HS-5 (cell line): ENCODE measurements at regions not wholly inside any gene's neighbourhood (a gene's known extent, or its start where the extent isn't known, plus 50 kb on each side); places are given as distances from the start of the nearest gene placed in this dataset.
"Not testable (repeated sequence)": the region's sequence is repeated elsewhere in the genome, so short reads cannot be mapped to it uniquely, and the experiment has no call there.

Experiments
- DNase-seq: peaks from one replicate; pipeline ENCODE4 v3.0.0-alpha.2; 2012; ENCODE audit warnings: low read depth

DNA sequence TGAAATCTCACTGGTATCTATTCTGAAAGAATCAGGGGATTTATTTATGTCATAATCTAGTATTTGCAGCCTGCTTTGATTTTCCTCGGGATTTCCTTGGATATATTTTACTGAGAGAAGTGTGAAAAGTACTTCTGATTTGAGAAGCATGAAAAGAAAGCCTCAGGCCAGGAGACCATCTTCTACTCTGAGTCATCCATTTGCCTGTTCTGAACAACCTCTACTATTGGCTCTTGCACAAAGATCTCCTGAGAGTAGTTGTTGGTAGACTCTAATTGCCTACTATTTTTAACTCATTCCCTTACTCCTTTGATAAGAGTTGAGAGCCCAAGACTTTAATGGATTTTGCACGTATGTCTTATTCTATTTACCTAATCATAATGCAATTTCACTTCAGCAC is 318.9 kb downstream of the BCHE start:
- no peak for DNase-seq

DNA sequence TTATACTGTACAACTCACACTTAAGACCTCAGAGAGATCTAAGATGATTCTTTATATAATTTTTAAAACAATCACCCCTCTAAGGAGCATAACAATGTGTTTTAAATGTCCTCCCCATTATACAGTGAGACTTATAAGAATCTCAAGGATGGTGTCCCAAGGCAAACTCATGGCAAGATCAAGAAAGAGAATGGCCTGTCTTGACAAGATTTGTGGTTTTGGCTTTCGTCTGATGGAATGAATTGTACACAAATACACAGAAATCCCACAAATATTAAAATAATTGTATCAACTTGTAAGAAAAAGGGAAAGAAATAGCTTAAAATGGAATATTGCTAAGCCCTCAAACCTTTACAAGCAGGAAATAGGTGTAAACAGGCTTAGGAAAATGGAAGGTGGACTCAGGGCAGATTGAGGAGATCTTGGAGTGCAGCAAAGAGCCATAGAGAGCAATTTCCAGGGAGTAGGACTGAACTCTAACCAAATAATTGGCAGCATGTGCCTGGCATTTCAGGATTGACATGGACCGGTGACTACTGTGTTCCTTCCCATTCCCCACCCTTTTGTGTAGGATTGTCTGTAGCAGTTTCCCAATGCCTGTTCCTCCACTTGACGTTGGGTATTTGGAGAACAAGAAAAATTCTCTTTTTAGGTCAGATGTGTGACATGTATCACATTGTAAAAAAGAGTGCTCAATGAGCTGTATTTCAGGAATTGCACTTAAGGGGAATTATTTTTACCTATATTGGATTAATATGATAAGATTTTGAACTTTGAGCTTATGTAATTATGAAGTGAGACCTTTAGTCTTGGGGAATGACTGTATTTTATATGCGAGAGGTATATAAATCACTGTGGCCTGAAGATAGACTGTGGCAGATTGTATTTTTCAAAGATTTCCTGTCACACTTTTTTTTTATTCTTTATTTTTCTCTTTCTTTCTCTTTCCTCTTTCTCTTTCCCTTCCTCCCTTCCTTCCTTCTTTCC is 317.8 kb upstream of the SLITRK3 start:
- no peak for DNase-seq

DNA sequence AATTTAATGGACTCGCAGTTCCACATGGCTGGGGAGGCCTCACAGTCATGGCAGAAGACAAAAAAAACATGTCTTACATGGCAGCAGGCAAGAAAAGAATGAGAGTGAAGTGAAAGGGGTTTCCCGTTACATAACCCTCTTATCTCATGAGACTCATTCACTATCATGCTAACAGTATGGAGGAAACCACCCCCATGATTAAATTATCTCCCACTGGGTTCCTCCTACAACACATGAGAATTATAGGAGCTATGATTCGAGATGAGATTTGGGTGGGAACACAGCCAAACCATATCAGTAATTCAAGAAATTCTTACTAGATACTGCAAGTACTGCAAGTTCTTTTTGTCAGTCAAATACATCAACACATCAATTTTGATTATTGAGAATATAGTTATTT is 311.4 kb upstream of the SLITRK3 start:
- DNase-seq, result no peak

GRCh38 chr3:165507060-165507459 is 310.9 kb upstream of the SLITRK3 start:
- no peak for DNase-seq

DNA sequence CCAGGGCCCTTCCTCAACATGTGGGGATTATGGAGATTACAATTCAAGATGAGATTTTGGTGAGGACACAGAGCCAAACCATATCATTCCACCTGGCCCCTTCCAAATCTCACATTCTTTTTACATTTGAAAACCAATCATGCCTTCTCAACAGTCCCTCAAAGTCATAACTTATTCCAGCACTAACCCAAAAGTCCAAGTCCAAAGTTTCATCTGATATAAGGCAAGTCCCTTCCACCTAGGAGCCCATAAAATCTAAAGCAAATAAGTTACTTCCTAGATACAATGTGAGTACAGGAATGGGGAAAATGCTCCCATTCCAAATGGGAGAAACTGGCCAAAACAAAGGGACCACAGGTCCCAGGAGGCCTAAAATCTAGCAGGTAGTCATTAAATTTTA is 309.5 kb upstream of the SLITRK3 start:
- no peak for DNase-seq

DNA sequence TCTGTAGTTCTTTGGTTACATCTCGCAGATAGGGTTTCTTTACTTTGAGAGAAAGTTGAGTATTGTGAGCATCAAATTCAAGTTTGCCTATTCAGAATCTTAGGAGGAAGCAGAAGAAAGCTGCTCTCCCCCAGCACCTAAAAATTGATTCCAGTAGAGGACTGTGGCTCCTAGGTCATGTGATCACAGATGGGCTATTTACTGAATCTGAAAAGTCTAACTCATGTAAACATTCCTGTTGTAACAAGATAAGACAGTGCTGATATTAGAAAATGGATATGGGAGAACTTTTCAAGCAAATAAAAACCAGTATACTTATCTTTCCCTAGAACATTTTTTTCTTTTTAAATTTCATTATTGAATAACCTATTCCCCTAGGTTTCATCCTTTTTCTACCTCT is 308.4 kb upstream of the SLITRK3 start:
- DNase-seq, result no peak

GRCh38 chr3:165503825-165504224 is 307.6 kb upstream of the SLITRK3 start:
- no peak for DNase-seq

DNA sequence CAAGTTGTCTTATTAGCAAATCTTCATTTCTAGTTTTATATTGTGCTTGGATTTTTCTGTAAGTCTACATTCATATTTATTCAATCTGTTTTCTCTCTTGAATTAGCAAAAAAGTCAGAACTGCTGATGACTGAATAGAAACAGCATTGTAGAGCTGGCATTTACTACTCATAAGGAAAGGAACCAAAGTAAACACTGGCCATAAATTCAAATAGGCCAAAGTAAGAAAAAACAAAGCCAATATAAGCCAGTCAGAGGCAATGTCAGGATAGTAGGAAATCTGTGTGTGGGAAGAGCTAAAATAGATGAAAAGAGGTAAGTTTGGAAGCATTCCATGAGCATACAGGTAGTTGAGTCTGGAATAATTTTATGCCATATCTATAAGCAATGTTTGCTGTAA is 307.2 kb upstream of the SLITRK3 start:
- DNase-seq, result no peak

DNA sequence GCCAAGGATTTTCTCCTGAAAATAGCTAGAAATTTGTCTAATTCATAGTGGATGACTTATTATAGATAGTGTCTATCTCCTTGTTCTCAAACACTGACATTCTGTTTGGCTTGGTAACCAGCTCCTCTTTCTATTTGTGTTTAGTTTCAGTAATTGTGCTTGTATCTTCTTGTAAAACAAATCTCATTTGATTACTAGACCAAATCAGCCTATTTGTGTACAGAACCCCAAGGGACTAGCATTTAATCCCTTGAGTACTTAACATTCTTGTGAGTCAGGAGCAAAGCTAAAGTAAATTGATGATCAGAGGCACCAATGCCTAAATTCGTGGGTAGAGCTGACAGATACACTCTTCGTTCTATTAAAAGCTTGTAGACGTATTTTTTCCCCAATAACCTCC is 306.5 kb upstream of the SLITRK3 start:
- DNase-seq, result no peak

- not testable (repeated sequence) for DNase-seq
Measured at GRCh38 chr3:165498742-165499141, 302.6 kb upstream of the SLITRK3 start.

GRCh38 chr3:165491487-165491886 is 295.3 kb upstream of the SLITRK3 start:
- DNase-seq, result peak; percentile 51

- no peak for DNase-seq
Measured at GRCh38 chr3:165476399-165477060, 280.3 kb upstream of the SLITRK3 start.

DNA sequence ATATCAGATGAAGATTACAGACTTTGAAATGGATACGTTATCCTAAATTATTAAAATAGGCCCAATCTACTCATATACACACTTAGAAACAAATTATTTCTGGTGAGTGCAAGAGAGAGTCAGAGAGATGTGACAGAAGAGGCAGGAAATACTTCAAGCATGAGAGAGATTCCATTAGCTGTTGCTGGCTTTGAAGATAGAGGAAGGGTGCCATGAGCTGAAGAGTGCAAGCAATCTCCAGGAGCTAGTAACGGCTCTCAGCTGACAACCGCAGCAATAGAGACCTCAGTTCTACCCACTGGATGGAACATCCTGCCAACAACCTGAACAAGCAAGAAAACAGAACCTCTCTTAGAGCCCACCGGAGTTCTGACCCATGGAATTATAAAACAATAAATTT is 270.7 kb upstream of the SLITRK3 start:
- DNase-seq, result no peak

DNA sequence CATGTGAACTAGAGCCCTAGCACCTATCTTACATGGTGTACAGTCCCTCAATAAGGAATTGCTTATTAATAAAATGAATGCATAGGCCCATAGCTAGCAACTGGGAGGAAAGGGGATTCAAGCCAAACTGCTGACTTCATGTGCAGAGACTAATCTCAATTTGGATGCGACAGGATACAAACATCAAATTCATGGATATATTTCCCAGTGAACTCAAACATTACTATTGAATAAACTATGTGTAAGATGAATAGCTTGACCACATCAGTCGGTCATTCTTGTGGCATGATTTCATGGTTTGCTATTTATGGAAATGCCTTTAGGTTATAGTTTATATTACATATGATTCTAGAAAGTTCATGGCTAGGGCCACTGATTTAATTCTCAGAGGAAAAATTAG is 268.6 kb upstream of the SLITRK3 start:
- DNase-seq, result peak; percentile 82

GRCh38 chr3:165463531-165463930 is 267.3 kb upstream of the SLITRK3 start:
- peak; percentile 60 for DNase-seq

- no peak for DNase-seq
Measured at GRCh38 chr3:165462636-165463334, 266.6 kb upstream of the SLITRK3 start.

GRCh38 chr3:165459924-165460835 is 264.0 kb upstream of the SLITRK3 start:
- no peak for DNase-seq

DNA sequence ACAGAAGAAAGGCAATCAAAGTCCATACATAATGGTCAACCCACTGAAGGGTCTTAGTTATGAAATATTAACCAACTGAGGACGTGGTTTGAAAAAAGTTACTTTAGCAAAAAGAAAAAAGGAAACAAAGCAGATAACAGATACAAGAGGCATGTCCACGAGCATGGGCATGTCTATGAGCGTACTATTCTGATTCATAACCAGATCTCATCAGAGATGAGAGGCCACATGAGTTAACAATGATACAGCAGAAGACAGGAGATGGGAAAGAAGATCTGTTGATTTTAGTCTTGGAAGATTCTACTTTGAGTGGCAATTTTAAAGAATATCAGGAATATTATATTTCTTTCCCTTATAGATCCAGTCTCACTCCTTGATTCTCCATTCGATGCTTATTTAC is 262.9 kb upstream of the SLITRK3 start:
- no peak for DNase-seq

DNA sequence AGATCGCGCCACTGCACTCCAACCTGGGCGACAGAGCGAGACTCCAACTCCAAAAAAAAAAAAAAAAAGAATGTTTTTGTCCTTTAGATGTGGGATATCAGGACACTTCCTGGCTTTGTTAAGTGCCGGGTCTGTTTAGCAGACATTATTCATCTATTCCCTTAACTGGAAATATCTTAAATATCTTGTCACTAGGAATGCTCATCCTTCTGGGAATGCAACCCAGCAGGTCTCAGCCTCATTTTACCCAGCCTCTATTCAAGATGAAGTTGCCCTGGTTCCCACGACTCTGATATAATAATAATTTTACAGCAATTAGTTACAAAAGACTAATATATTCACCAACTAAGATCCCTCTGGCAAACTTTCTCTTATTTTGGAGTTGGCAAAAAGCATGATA is 260.9 kb upstream of the SLITRK3 start:
- no peak for DNase-seq

DNA sequence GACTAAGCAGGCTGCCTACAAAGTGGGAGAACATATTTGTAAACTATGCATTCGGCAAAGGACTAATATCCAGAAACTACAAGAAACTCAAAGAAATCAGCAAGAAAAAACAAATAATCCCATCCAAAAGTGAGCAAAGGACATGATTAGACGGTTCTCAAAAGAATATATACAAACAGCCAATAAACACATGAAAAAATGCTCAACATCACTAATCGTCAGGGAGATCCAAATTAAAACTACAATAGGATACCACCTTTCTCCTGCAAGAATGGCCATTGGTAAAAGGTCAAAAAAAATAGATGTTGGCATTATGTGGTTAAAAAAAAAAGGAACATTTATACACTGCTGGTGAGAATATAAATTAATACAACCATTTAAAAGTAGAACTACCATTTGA is 259.6 kb upstream of the SLITRK3 start:
- no peak for DNase-seq

- DNase-seq, result no peak
Measured at GRCh38 chr3:165455360-165455759, 259.2 kb upstream of the SLITRK3 start.
